GM23248 (cell line): ENCODE measurements at regions not wholly inside any gene's neighbourhood (a gene's known extent, or its start where the extent isn't known, plus 50 kb on each side); places are given as distances from the start of the nearest gene placed in this dataset.

Experiments
- DNase-seq: peaks from one replicate; pipeline ENCODE4 v3.0.0-alpha.2; 2015
- H2AFZ ChIP-seq: fragments of 200-600 bp; sonication (generic); 2 replicates; pipeline ENCODE4 v1.6.1; 2016; ENCODE audit warnings: antibody characterized with exemption
- H3F3A ChIP-seq: fragments of 200-600 bp; sonication (generic); 2 replicates; pipeline ENCODE4 v1.6.1; 2016; ENCODE audit warnings: mild to moderate bottlenecking, antibody characterized with exemption, mixed run types; ENCODE audit not compliant: insufficient read depth
- H3K27ac ChIP-seq: fragments of 200-600 bp; sonication (generic); 2 replicates; pipeline ENCODE4 v1.5.1; 2016; ENCODE audit warnings: mild to moderate bottlenecking
- H3K27me3 ChIP-seq: fragments of 200-600 bp; sonication (generic); replicated peaks from 2 replicates; pipeline ENCODE4 v1.6.1; 2016; ENCODE audit warnings: mild to moderate bottlenecking; ENCODE audit not compliant: insufficient read depth
- H3K36me3 ChIP-seq: fragments of 200-600 bp; sonication (generic); 2 replicates; pipeline ENCODE4 v1.6.1; 2016; ENCODE audit warnings: low read depth, mild to moderate bottlenecking
- H3K4me1 ChIP-seq: fragments of 200-600 bp; sonication (generic); 2 replicates; pipeline ENCODE4 v1.6.1; 2016; ENCODE audit warnings: mild to moderate bottlenecking; ENCODE audit not compliant: insufficient read depth
- H3K4me2 ChIP-seq: fragments of 200-600 bp; sonication (generic); one replicate; pipeline ENCODE4 v1.6.1; 2016; ENCODE audit warnings: mild to moderate bottlenecking; ENCODE audit not compliant: unreplicated experiment
- H3K4me3 ChIP-seq: fragments of 200-600 bp; sonication (generic); 2 replicates; pipeline ENCODE4 v1.5.1; 2016; ENCODE audit warnings: mild to moderate bottlenecking
- H3K79me2 ChIP-seq: fragments of 200-600 bp; sonication (generic); 2 replicates; pipeline ENCODE4 v1.6.1; 2016; ENCODE audit warnings: mild to moderate bottlenecking; ENCODE audit not compliant: insufficient read depth
- H3K9ac ChIP-seq: fragments of 200-600 bp; sonication (generic); 2 replicates; pipeline ENCODE4 v1.6.1; 2016; ENCODE audit warnings: mild to moderate bottlenecking
- H3K9me2 ChIP-seq: fragments of 200-600 bp; sonication (generic); 2 replicates; pipeline ENCODE4 v1.6.1; 2016; ENCODE audit warnings: mixed run types, mild to moderate bottlenecking, moderate library complexity; ENCODE audit not compliant: insufficient read depth
- H3K9me3 ChIP-seq: fragments of 200-600 bp; sonication (generic); one replicate; pipeline ENCODE4 v1.6.1; 2017; ENCODE audit warnings: low read depth
- H4K20me1 ChIP-seq: fragments of 200-600 bp; sonication (generic); 2 replicates; pipeline ENCODE4 v1.6.0; 2016; ENCODE audit not compliant: insufficient read depth
- EZH2 ChIP-seq: fragments of 200-600 bp; sonication (generic); IDR thresholded peaks from 2 replicates; pipeline ENCODE4 v1.6.1; 2018; ENCODE audit warnings: antibody characterized with exemption, mild to moderate bottlenecking; ENCODE audit not compliant: insufficient read depth, poor library complexity, severe bottlenecking
- EZH2phosphoT487 ChIP-seq: fragments of 200-600 bp; sonication (generic); IDR thresholded peaks from 2 replicates; pipeline ENCODE4 v1.6.1; 2018; ENCODE audit warnings: antibody characterized with exemption, moderate library complexity, mild to moderate bottlenecking, low read depth; ENCODE audit not compliant: insufficient read depth
- WGBS, 2 experiments: methylation state at CpG; one replicate each; pipeline ENCODE4 v1.1.6; 2015 to 2017; ENCODE audit warnings: low lambda C conversion rate in 2 of 2, low coverage in 1 of 2; ENCODE audit errors: missing lambda C conversion rate in 2 of 2; 5-methylcytosine and 5-hydroxymethylcytosine counted together
- in situ Hi-C: fragments of 300-500 bp; cut with MboI; formaldehyde crosslinking; loops from 2 replicates; pipeline ENCODE4 v1.15.0; 2020

DNA sequence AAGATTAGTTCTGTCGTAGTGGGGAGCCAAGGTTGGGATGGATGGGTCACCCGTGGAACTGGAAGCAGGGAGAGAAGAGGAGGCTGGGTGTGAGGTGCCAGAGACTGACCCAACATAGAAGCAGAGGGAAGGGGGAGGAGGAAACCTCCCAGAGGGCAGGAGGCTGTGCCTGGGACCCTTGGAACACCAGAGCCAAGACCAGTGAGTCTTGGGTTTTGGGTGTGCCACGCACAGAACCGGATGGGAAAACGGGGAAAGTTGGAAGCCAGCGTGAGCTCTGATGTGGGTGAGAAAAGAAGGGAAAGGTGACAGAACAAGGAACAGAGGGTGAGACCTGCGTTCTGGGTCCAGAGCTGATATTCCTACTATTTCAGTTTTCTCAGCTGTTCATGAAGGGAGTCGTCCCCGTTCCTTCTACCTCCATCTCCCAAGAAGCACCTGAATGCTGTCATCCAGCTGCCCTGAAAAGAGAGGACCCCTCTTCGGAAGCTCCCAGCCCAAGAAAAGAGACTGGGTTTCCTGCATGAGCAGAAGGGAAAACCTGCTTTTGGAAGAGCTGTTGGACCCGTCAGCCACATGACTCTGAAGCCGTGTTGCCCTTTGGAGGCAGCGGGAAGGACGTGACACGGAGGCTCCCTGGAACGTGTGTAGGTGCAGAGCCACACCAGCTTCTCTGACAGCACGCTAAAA lies 250.1 kb downstream of the NDUFA10 start:
- DNase-seq = no peak
- Histone ChIP-seq H3K27me3 (peaks cover 10% of the 10 kb centered on the region; the same call in 1 of the 2 replicates), H2AFZ (no peak overlapping the region), H3K9me3 (no peaks in the 10 kb centered on the region), H3F3A (no peaks in the 10 kb centered on the region), H3K4me2 (no peak overlapping the region), H3K9ac (no peak overlapping the region), H3K36me3 (no peaks in the 10 kb centered on the region), H3K4me1 (no peaks in the 10 kb centered on the region), H3K79me2 (no peaks in the 10 kb centered on the region), H3K27ac (no peak overlapping the region), H3K4me3 (no peak overlapping the region), H4K20me1 (no peaks in the 10 kb centered on the region), H3K9me2 (no peaks in the 10 kb centered on the region)
- TF ChIP-seq EZH2 (no peak), EZH2phosphoT487 (no peak)
- in situ Hi-C loops = no loop called here
- 30 to 34% methylated on average over 17 of the region's 17 CpGs for WGBS, 2 experiments

DNA sequence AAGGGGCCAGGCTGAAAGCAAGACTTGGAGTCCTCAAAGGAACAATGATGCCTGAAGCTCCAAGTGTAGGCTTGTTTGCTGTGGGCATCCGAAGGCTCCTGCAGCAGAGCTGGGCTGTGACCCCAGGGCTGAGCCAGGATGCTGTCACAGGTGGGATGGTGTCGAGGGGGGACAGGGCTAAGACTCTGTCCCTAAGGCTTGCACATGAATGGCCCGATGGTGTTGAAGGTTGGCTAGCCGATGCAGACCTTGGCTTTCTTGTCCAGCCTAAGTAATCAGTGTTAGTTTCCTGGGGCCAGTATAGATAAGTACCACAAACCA lies 251.0 kb downstream of the NDUFA10 start:
- Histone ChIP-seq H3K9me2 (no peaks in the 10 kb centered on the region), H3K9ac (no peak overlapping the region), H3K4me2 (no peak overlapping the region), H3K79me2 (no peaks in the 10 kb centered on the region), H2AFZ (no peak overlapping the region), H3K27me3 (peaks cover 10% of the 10 kb centered on the region; the same call in 1 of the 2 replicates), H3K9me3 (no peaks in the 10 kb centered on the region), H3K27ac (no peak overlapping the region), H3K36me3 (no peaks in the 10 kb centered on the region), H4K20me1 (no peaks in the 10 kb centered on the region), H3K4me1 (no peaks in the 10 kb centered on the region), H3K4me3 (no peak overlapping the region), H3F3A (no peaks in the 10 kb centered on the region)
- no peak for TF ChIP-seq EZH2phosphoT487
- no peak for TF ChIP-seq EZH2
- WGBS, 2 experiments = 45 to 46% methylated on average over 4 of the region's 4 CpGs
- in situ Hi-C loops = no loop called here
- DNase-seq = no peak

DNA sequence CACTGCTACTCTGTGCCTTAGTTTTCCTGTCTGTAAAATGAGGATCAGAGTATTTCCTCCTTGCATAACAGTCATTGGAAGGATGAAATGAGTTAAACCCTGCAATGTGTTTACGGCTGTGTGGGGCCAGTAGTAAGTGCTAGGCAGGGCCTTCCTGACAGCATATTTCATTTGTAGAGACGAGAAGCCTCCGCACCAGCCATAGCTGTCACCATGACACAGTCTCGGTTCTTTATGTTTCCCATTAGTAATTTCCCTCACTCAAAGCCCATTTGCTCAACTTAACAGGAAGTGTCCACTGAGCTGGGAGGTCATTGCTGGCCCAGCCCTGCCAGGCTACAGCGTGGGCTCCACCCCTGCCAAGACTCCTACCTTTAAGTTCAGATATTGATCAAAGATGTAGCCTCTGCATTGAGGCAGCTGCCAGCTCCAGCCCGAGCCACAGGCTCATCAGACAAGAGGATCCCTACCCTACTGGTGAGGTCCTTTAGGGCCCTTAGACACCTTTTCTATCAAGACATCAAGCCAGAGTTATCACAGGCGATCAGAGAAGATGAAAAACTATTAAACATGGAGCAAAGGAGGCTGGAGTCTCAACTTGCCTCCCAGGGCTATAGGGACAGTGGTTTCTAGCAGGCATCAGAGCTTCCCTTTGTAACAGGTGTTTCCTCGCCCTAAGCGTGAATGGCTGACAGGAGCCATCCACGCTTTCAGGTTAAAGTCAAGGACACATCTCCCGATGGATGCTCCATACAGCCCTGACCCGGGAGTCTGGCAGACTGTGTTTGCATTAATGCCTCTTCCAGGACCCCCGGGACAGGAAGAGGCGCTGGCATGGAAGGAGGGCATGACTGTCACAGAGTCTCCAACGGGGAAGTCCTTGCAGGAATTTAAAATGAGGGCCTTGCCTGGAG lies 251.7 kb downstream of the NDUFA10 start:
- in situ Hi-C loops = no loop called here
- H4K20me1 ChIP-seq = no peaks in the 10 kb centered on the region
- H3K4me3 ChIP-seq = no peak overlapping the region
- peaks cover 10% of the 10 kb centered on the region; the same call in 1 of the 2 replicates for H3K27me3 ChIP-seq
- H2AFZ ChIP-seq = no peak overlapping the region
- no peaks in the 10 kb centered on the region for H3K79me2 ChIP-seq
- H3K9me2 ChIP-seq = no peaks in the 10 kb centered on the region
- no peak for DNase-seq
- H3K4me2 ChIP-seq = no peak overlapping the region
- H3K4me1 ChIP-seq = no peaks in the 10 kb centered on the region
- H3K9ac ChIP-seq = no peak overlapping the region
- no peak overlapping the region for H3K27ac ChIP-seq
- no peaks in the 10 kb centered on the region for H3F3A ChIP-seq
- TF ChIP-seq EZH2 = no peak
- TF ChIP-seq EZH2phosphoT487 = no peak
- WGBS, 2 experiments = 49 to 51% methylated on average over 15 of the region's 15 CpGs
- H3K36me3 ChIP-seq = no peaks in the 10 kb centered on the region
- H3K9me3 ChIP-seq = no peaks in the 10 kb centered on the region

DNA sequence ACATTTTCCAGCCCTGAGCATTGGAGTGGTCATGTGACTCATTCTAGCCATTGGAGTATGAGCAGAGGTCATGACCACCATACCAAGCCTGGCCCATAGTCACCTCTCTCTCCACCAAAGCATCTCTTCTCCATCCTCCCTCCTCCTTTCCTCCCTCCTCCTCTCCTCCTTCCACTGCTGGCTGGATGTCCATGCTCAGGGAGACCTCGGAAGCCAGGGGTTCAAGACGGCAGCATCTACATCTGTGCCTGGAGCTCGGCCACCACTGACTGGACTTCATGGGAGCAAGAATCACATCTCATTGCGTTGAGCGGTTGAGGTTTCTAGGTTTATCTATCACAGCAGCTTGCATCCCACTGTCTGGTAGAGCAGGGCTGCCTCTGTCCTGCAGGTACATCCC lies 252.4 kb downstream of the NDUFA10 start:
- no peaks in the 10 kb centered on the region for H3K36me3 ChIP-seq
- H3K79me2 ChIP-seq = no peaks in the 10 kb centered on the region
- no peak for DNase-seq
- in situ Hi-C loops = no loop called here
- H3F3A ChIP-seq = no peaks in the 10 kb centered on the region
- H3K27ac ChIP-seq = no peak overlapping the region
- no peak overlapping the region for H3K4me2 ChIP-seq
- no peak overlapping the region for H3K4me3 ChIP-seq
- 48 to 57% methylated on average over 5 of the region's 5 CpGs for WGBS, 2 experiments
- TF ChIP-seq EZH2phosphoT487 (no peak), EZH2 (no peak)
- H3K9me2 ChIP-seq = no peaks in the 10 kb centered on the region
- no peak overlapping the region for H2AFZ ChIP-seq
- H3K9ac ChIP-seq = no peak overlapping the region
- H3K27me3 ChIP-seq = peaks cover 10% of the 10 kb centered on the region; the same call in 1 of the 2 replicates
- H4K20me1 ChIP-seq = no peaks in the 10 kb centered on the region
- no peaks in the 10 kb centered on the region for H3K4me1 ChIP-seq
- H3K9me3 ChIP-seq = no peaks in the 10 kb centered on the region
